ENCODE measurements at regions not wholly inside any gene's neighbourhood (a gene's known extent, or its start where the extent isn't known, plus 50 kb on each side); places are given as distances from the start of the nearest gene placed in this dataset.

DNA sequence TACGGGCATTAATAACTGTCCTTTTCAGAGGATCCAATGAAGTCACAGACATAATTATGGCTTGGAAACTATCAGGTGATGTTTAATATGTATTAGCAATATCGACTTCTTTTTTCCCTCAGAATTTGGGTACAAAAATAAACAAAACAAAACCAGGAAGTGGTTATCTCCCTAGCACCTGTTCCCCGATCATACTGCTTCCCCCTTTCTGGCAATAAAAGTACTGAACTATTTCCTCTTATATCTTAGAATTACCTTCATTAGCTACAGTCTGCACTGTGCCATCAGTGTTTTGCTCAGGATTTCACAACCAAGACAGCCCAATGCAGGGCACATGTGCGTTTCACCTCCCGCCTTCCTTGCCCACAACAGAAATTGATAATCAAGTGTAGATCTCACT lies 216.9 kb upstream of the BTBD3 start:
- TF ChIP-seq, protein P1, sequence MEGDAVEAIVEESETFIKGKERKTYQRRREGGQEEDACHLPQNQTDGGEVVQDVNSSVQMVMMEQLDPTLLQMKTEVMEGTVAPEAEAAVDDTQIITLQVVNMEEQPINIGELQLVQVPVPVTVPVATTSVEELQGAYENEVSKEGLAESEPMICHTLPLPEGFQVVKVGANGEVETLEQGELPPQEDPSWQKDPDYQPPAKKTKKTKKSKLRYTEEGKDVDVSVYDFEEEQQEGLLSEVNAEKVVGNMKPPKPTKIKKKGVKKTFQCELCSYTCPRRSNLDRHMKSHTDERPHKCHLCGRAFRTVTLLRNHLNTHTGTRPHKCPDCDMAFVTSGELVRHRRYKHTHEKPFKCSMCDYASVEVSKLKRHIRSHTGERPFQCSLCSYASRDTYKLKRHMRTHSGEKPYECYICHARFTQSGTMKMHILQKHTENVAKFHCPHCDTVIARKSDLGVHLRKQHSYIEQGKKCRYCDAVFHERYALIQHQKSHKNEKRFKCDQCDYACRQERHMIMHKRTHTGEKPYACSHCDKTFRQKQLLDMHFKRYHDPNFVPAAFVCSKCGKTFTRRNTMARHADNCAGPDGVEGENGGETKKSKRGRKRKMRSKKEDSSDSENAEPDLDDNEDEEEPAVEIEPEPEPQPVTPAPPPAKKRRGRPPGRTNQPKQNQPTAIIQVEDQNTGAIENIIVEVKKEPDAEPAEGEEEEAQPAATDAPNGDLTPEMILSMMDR (conservative IDR thresholded peaks at IDR 0.05; ENCODE audit: low read length), result no peak
- TF ChIP-seq EZH2phosphoT487 (IDR thresholded peaks at IDR 0.05; ENCODE audit: borderline replicate concordance), result no peak
